ENCODE measurements at regions not wholly inside any gene's neighbourhood (a gene's known extent, or its start where the extent isn't known, plus 50 kb on each side); places are given as distances from the start of the nearest gene placed in this dataset.

- TF ChIP-seq, protein P1, sequence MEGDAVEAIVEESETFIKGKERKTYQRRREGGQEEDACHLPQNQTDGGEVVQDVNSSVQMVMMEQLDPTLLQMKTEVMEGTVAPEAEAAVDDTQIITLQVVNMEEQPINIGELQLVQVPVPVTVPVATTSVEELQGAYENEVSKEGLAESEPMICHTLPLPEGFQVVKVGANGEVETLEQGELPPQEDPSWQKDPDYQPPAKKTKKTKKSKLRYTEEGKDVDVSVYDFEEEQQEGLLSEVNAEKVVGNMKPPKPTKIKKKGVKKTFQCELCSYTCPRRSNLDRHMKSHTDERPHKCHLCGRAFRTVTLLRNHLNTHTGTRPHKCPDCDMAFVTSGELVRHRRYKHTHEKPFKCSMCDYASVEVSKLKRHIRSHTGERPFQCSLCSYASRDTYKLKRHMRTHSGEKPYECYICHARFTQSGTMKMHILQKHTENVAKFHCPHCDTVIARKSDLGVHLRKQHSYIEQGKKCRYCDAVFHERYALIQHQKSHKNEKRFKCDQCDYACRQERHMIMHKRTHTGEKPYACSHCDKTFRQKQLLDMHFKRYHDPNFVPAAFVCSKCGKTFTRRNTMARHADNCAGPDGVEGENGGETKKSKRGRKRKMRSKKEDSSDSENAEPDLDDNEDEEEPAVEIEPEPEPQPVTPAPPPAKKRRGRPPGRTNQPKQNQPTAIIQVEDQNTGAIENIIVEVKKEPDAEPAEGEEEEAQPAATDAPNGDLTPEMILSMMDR (IDR thresholded peaks at IDR 0.05), result no peak
- no peak for TF ChIP-seq POLR2A (IDR thresholded peaks at IDR 0.05)
These were observed 53.4 kb upstream of the SALL3 start for GRCh38 chr18:78926243-78926615.
